ENCODE measurements at regions not wholly inside any gene's neighbourhood (a gene's known extent, or its start where the extent isn't known, plus 50 kb on each side); places are given as distances from the start of the nearest gene placed in this dataset.

- TF ChIP-seq NFIC (IDR thresholded peaks at IDR 0.05), result peak; percentile 55
- TF ChIP-seq ZFPM2 (CRISPR knock-in tag; IDR thresholded peaks at IDR 0.05), result no peak
- TF ChIP-seq FOS (IDR thresholded peaks at IDR 0.05; ENCODE audit: extremely low read depth, insufficient read length), result no peak
- ATAC-seq, result no peak
- intact Hi-C loops (cut with micrococcal nuclease) (no loop called here), in situ Hi-C loops (cut with MboI) (no loop called here)
- no peak overlapping the region for H3K9ac ChIP-seq (ENCODE audit: insufficient read depth in 1 of 2, low read depth in 2 of 2, low read length in 2 of 2)
- no peak overlapping the region for H2AFZ ChIP-seq (ENCODE audit: low read depth, low read length)
- H3K79me2 ChIP-seq (ENCODE audit: control insufficient read depth, insufficient read depth, low read length), result no peaks in the 10 kb centered on the region
- H3K9me1 ChIP-seq (ENCODE audit: control insufficient read depth, insufficient read depth, low read length), result no peaks in the 10 kb centered on the region
- H3K27me3 ChIP-seq (ENCODE audit: control insufficient read depth in 2 of 2, insufficient read depth in 2 of 2, low read length in 2 of 2), result no peaks in the 10 kb centered on the region
- no peaks in the 10 kb centered on the region for H3K9me3 ChIP-seq (replicated peaks; ENCODE audit: control insufficient read depth, insufficient read depth, low read depth, low read length)
- no peaks in the 10 kb centered on the region for H4K20me1 ChIP-seq (replicated peaks; ENCODE audit: control insufficient read depth, insufficient read depth, low read length)
- ChIA-PET POLR2A (no interaction called here), CTCF (ENCODE audit: low intra/inter-chr PET ratio) (no interaction called here)
- H3K36me3 ChIP-seq (ENCODE audit: control insufficient read depth, insufficient read depth, low read length), result no peaks in the 10 kb centered on the region
- no peak overlapping the region for H3K4me2 ChIP-seq (ENCODE audit: insufficient read depth, low read length)
- H3K4me3 ChIP-seq, result no peak overlapping the region
- FAIRE-seq, result no peak
- BruUV-seq (replicated peaks), result no TSS peak
- DNase-seq (ENCODE audit: extremely low read depth in 1 of 4, low spot score in 3 of 4), result no peak
- WGBS (ENCODE audit: insufficient coverage, low coverage, missing lambda C conversion rate), result 4% methylated on average over 5 of the region's 5 CpGs
- no peak overlapping the region for H3K27ac ChIP-seq (ENCODE audit: extremely low read depth, low read depth, low read length)
- H3K4me1 ChIP-seq (replicated peaks in 1 of 2; ENCODE audit: control insufficient read depth in 2 of 2, insufficient read depth in 2 of 2, low read length in 2 of 2), result no peaks in the 10 kb centered on the region
Observed at GRCh38 chr5:145585443-145586148, 249.5 kb downstream of the PRELID2 start.

- FAIRE-seq (no peak), DNase-seq (ENCODE audit: extremely low read depth in 1 of 4, low spot score in 3 of 4) (no peak), ATAC-seq (no peak)
- 6% methylated on average over 1 of the region's 1 CpG for WGBS (ENCODE audit: insufficient coverage, low coverage, missing lambda C conversion rate)
- H3K4me2 ChIP-seq (ENCODE audit: insufficient read depth, low read length), result no peak overlapping the region
- POLR2A ChIA-PET, result interaction anchor here (0.7 kb wide), 1 partner anchor 1272 kb away, joined by 3 read pairs; no protein-coding TSS in a partner anchor
- H3K36me3 ChIP-seq (ENCODE audit: control insufficient read depth, insufficient read depth, low read length), result no peaks in the 10 kb centered on the region
- H3K9me3 ChIP-seq (replicated peaks; ENCODE audit: control insufficient read depth, insufficient read depth, low read depth, low read length), result no peaks in the 10 kb centered on the region; the same call in 1 of the 2 replicates
- intact Hi-C loops (cut with micrococcal nuclease), result no loop called here
- H2AFZ ChIP-seq (ENCODE audit: low read depth, low read length), result no peak overlapping the region
- H4K20me1 ChIP-seq (replicated peaks; ENCODE audit: control insufficient read depth, insufficient read depth, low read length), result no peaks in the 10 kb centered on the region
- no peaks in the 10 kb centered on the region for H3K9me1 ChIP-seq (ENCODE audit: control insufficient read depth, insufficient read depth, low read length)
- no peak overlapping the region for H3K27ac ChIP-seq (ENCODE audit: extremely low read depth, low read depth, low read length)
- H3K4me1 ChIP-seq (replicated peaks in 1 of 2; ENCODE audit: control insufficient read depth in 2 of 2, insufficient read depth in 2 of 2, low read length in 2 of 2), result no peaks in the 10 kb centered on the region
- no peak overlapping the region for H3K9ac ChIP-seq (ENCODE audit: insufficient read depth in 1 of 2, low read depth in 2 of 2, low read length in 2 of 2)
- no peak for TF ChIP-seq KLF13 (tag; IDR thresholded peaks at IDR 0.05; ENCODE audit: borderline replicate concordance, low read depth)
- TF ChIP-seq ZBTB7A (IDR thresholded peaks at IDR 0.05; ENCODE audit: borderline replicate concordance, control insufficient read depth, low read depth, low read length), result no peak
- no peak for TF ChIP-seq KDM2B (CRISPR knock-in tag; IDR thresholded peaks at IDR 0.05)
- TF ChIP-seq TARDBP (IDR thresholded peaks at IDR 0.05), result no peak
- no peak for TF ChIP-seq HBP1 (CRISPR knock-in tag; IDR thresholded peaks at IDR 0.05)
- TF ChIP-seq MAFG (tag; conservative IDR thresholded peaks at IDR 0.05), result no peak
- no peak for TF ChIP-seq ETV6 (IDR thresholded peaks at IDR 0.05; ENCODE audit: borderline replicate concordance in 1 of 2, low read depth in 2 of 2, low read length in 1 of 2)
- no peak for TF ChIP-seq ETV6 (CRISPR knock-in tag; IDR thresholded peaks at IDR 0.05; ENCODE audit: borderline replicate concordance)
- no peaks in the 10 kb centered on the region for H3K27me3 ChIP-seq (ENCODE audit: control insufficient read depth in 2 of 2, insufficient read depth in 2 of 2, low read length in 2 of 2)
- BruUV-seq (replicated peaks), result no TSS peak
- H3K4me3 ChIP-seq, result no peak overlapping the region
- CTCF ChIA-PET (ENCODE audit: low intra/inter-chr PET ratio), result no interaction called here
- H3K79me2 ChIP-seq (ENCODE audit: control insufficient read depth, insufficient read depth, low read length), result no peaks in the 10 kb centered on the region
- in situ Hi-C loops (cut with MboI), result no loop called here
Observed at GRCh38 chr5:145579301-145579700, 255.8 kb downstream of the PRELID2 start.

Measured in K562 (cell line).